Lower leg skin (tissue), 4 donors: ENCODE measurements at regions not wholly inside any gene's neighbourhood (a gene's known extent, or its start where the extent isn't known, plus 50 kb on each side); places are given as distances from the start of the nearest gene placed in this dataset.

Experiments
- DNase-seq, 2 donors: peaks; one replicate each; pipeline ENCODE4 v3.0.0-alpha.2; 2019; ENCODE audit warnings: low spot score in 2 of 2
- H3K4me3 ChIP-seq: fragments of 200-600 bp; sonication (generic); 2 replicates; pipeline ENCODE4 v1.5.1; 2017; ENCODE audit warnings: mild to moderate bottlenecking, low read depth; ENCODE audit not compliant: poor library complexity, severe bottlenecking
- CTCF ChIP-seq, 3 donors: fragments of 450-650 bp; IDR thresholded peaks; one replicate each; pipeline ENCODE4 v1.5.1; 2016; ENCODE audit warnings: antibody characterized with exemption in 3 of 3, mild to moderate bottlenecking in 3 of 3, moderate library complexity in 2 of 3
- POLR2A ChIP-seq, 2 donors: fragments of 450-650 bp; IDR thresholded peaks; one replicate each; pipeline ENCODE4 v1.6.1; 2016 to 2017; ENCODE audit warnings: antibody characterized with exemption in 2 of 2, mild to moderate bottlenecking in 1 of 2, moderate library complexity in 1 of 2
- WGBS, 2 donors: methylation state at CpG; one replicate each; pipeline ENCODE4 v1.1.5; 2018; 5-methylcytosine and 5-hydroxymethylcytosine counted together
- intact Hi-C: fragments of 100-400 bp; cut with DNase I; formaldehyde crosslinking; loops from one replicate; pipeline ENCODE4 v1.15.0; 2023; ENCODE audit warnings: low total_unique reads

DNA sequence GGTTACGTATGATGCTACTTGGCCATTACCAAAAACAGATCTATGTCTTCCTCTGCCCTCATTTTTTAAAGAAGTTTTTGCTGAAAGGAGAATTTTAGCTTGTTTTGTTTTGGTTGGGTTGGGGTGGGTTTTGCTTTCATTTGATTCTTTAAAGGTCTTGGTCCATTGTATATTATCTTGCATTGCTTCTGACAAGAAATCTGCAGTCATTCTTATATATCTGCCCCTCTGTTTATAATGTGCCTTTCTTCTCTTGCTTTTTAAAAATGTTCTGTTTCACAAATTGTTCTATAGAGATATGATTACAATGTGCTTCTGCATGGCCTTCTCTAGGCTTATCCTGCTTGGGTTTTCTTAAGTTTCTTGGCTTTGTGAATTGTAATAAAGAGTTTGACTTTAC, 660.6 kb downstream of the RNF144A start:
- H3K4me3 ChIP-seq: no peak overlapping the region
- intact Hi-C loops: no loop called here
- no peak for DNase-seq
- WGBS, 2 donors: 93 to 100% methylated on average over 1 of the region's 1 CpG
- TF ChIP-seq CTCF (IDR thresholded peaks at IDR 0.05) (no peak), POLR2A (IDR thresholded peaks at IDR 0.05) (no peak)

DNA sequence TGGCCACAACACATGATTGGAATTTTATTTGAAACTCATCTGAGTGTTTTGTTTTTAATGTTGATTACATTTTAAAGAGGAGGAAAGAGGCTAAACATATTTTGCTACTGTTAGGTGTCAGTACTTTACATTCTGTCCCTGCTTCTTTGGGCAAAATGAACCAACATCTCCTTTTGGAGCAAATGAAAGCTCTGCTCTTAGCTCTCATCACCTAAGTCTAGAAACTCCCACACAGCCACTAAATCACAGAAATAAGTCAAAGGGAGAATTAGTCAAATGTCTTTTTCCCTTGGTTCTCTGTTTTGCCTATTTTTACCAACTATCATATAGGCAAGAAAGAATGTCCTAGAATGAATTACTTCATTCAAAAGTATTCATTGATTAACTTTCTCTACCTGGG, 666.8 kb downstream of the RNF144A start:
- no peak overlapping the region for H3K4me3 ChIP-seq
- no peak for DNase-seq
- intact Hi-C loops: no loop called here
- no peak for TF ChIP-seq POLR2A (IDR thresholded peaks at IDR 0.05)
- no peak for TF ChIP-seq CTCF (IDR thresholded peaks at IDR 0.05)

GRCh38 chr2:7586898-7587297, 669.7 kb downstream of the RNF144A start:
- no peak for DNase-seq
- 88 to 90% methylated on average over 4 of the region's 4 CpGs for WGBS, 2 donors
- intact Hi-C loops: no loop called here
- TF ChIP-seq CTCF (IDR thresholded peaks at IDR 0.05) (no peak), POLR2A (IDR thresholded peaks at IDR 0.05) (no peak)
- H3K4me3 ChIP-seq: no peak overlapping the region

GRCh38 chr2:7588295-7588694, 671.1 kb downstream of the RNF144A start:
- 54 to 60% methylated on average over 5 of the region's 5 CpGs for WGBS, 2 donors

GRCh38 chr2:7592618-7593140, 675.5 kb downstream of the RNF144A start:
- intact Hi-C loops: no loop called here
- no peak overlapping the region for H3K4me3 ChIP-seq
- TF ChIP-seq CTCF (IDR thresholded peaks at IDR 0.05) (no peak), POLR2A (IDR thresholded peaks at IDR 0.05) (no peak)
- 60 to 73% methylated on average over 5 of the region's 5 CpGs for WGBS, 2 donors
- no peak for DNase-seq

More at GRCh38 chr2:7588295-7588694, 671.1 kb downstream of the RNF144A start:
- intact Hi-C loops: no loop called here
- DNase-seq: no peak
- no peak overlapping the region for H3K4me3 ChIP-seq
- TF ChIP-seq POLR2A (IDR thresholded peaks at IDR 0.05): no peak
- TF ChIP-seq CTCF (IDR thresholded peaks at IDR 0.05): no peak

- H3K4me3 ChIP-seq: no peak overlapping the region
- intact Hi-C loops: no loop called here
- TF ChIP-seq CTCF (IDR thresholded peaks at IDR 0.05): no peak
- TF ChIP-seq POLR2A (IDR thresholded peaks at IDR 0.05): no peak
- DNase-seq: no peak
Observed at GRCh38 chr2:7593360-7593759, 676.1 kb downstream of the RNF144A start.
